Smooth muscle cell (in vitro differentiated cells): ENCODE measurements at regions not wholly inside any gene's neighbourhood (a gene's known extent, or its start where the extent isn't known, plus 50 kb on each side); places are given as distances from the start of the nearest gene placed in this dataset.

Source experiments
- DNase-seq: peaks from one replicate; lab custom pipeline; 2025; ENCODE audit not compliant: unreplicated experiment; lab: John Stamatoyannopoulos, UW
- H2AFZ ChIP-seq: fragments of 200-600 bp; sonication (generic); 2 replicates; pipeline ENCODE4 v1.6.0; 2016; ENCODE audit warnings: antibody characterized with exemption, low read depth, mild to moderate bottlenecking
- H3F3A ChIP-seq: fragments of 200-600 bp; sonication (generic); 2 replicates; pipeline ENCODE4 v1.6.0; 2017; ENCODE audit warnings: antibody characterized with exemption, low read depth
- H3K27ac ChIP-seq: fragments of 200-600 bp; sonication (generic); 2 replicates; pipeline ENCODE4 v1.5.1; 2016; ENCODE audit warnings: low read depth, mild to moderate bottlenecking
- H3K27me3 ChIP-seq: fragments of 200-600 bp; sonication (generic); 2 replicates; pipeline ENCODE4 v1.6.1; 2016; ENCODE audit warnings: low read depth, mild to moderate bottlenecking
- H3K36me3 ChIP-seq: fragments of 200-600 bp; sonication (generic); 2 replicates; pipeline ENCODE4 v1.5.1; 2016; ENCODE audit warnings: low read depth
- H3K4me1 ChIP-seq: fragments of 200-600 bp; sonication (generic); 2 replicates; pipeline ENCODE4 v1.5.1; 2016; ENCODE audit warnings: low read depth
- H3K4me2 ChIP-seq: fragments of 200-600 bp; sonication (generic); 2 replicates; pipeline ENCODE4 v1.6.0; 2016; ENCODE audit warnings: mild to moderate bottlenecking
- H3K4me3 ChIP-seq: fragments of 200-600 bp; sonication (generic); 2 replicates; pipeline ENCODE4 v1.5.1; 2016; ENCODE audit warnings: mild to moderate bottlenecking
- H3K79me2 ChIP-seq: fragments of 200-600 bp; sonication (generic); 2 replicates; pipeline ENCODE4 v1.6.0; 2016; ENCODE audit warnings: low read depth, mild to moderate bottlenecking
- H3K9ac ChIP-seq: fragments of 200-600 bp; sonication (generic); 2 replicates; pipeline ENCODE4 v1.6.0; 2016; ENCODE audit warnings: low read depth
- H3K9me3 ChIP-seq: fragments of 200-600 bp; sonication (generic); replicated peaks from 2 replicates; pipeline ENCODE4 v1.5.1; 2016; ENCODE audit warnings: low read depth
- H4K20me1 ChIP-seq: fragments of 200-600 bp; sonication (generic); 2 replicates; pipeline ENCODE4 v1.6.0; 2016; ENCODE audit warnings: low read depth
- CTCF ChIP-seq: fragments of 200-600 bp; sonication (generic); IDR thresholded peaks from 2 replicates; pipeline ENCODE4 v1.5.1; 2017; ENCODE audit warnings: borderline replicate concordance, mild to moderate bottlenecking, antibody characterized with exemption; ENCODE audit not compliant: insufficient read depth, poor library complexity, severe bottlenecking
- WGBS: methylation state at CpG from one replicate; pipeline ENCODE4 v1.1.7; 2016; ENCODE audit warnings: low lambda C conversion rate; 5-methylcytosine and 5-hydroxymethylcytosine counted together

GRCh38 chr14:89615421-89615820 lies 198.4 kb upstream of the FOXN3 start:
- H3K4me3 ChIP-seq, result no peak overlapping the region
- no peak overlapping the region for H3K9ac ChIP-seq
- H3K79me2 ChIP-seq, result peaks cover 31% of the 10 kb centered on the region
- no peaks in the 10 kb centered on the region for H3K36me3 ChIP-seq
- H2AFZ ChIP-seq, result no peak overlapping the region
- peaks cover 3% of the 10 kb centered on the region for H3K27me3 ChIP-seq
- H4K20me1 ChIP-seq, result peaks cover 7% of the 10 kb centered on the region
- no peak overlapping the region for H3K27ac ChIP-seq
- no peaks in the 10 kb centered on the region for H3K9me3 ChIP-seq
- H3K4me2 ChIP-seq, result peak overlapping the region; percentile 17
- peaks cover 43% of the 10 kb centered on the region for H3K4me1 ChIP-seq
- H3F3A ChIP-seq, result no peaks in the 10 kb centered on the region
- whole genome bisulfite sequencing, result 52% methylated on average over 3 of the region's 3 CpGs
- DNase-seq, result no peak
- TF ChIP-seq CTCF, result no peak

GRCh38 chr14:89614009-89614691 lies 197.1 kb upstream of the FOXN3 start:
- WGBS, result 88% methylated on average over 4 of the region's 4 CpGs
- Histone ChIP-seq H3K4me3 (no peak overlapping the region), H3K4me2 (no peak overlapping the region), H3K36me3 (no peaks in the 10 kb centered on the region), H3K9ac (no peak overlapping the region), H4K20me1 (peaks cover 7% of the 10 kb centered on the region), H3K79me2 (peaks cover 31% of the 10 kb centered on the region), H3K27ac (no peak overlapping the region), H3K27me3 (no peaks in the 10 kb centered on the region), H3K4me1 (peaks cover 34% of the 10 kb centered on the region), H3K9me3 (no peaks in the 10 kb centered on the region), H3F3A (no peaks in the 10 kb centered on the region), H2AFZ (no peak overlapping the region)
- no peak for TF ChIP-seq CTCF
- no peak for DNase-seq

- Histone ChIP-seq H3K4me1 (peaks cover 33% of the 10 kb centered on the region), H3F3A (no peaks in the 10 kb centered on the region), H2AFZ (no peak overlapping the region), H3K4me3 (no peak overlapping the region), H3K9me3 (no peaks in the 10 kb centered on the region), H3K9ac (no peak overlapping the region), H3K27ac (no peak overlapping the region), H3K36me3 (no peaks in the 10 kb centered on the region), H3K27me3 (no peaks in the 10 kb centered on the region), H3K4me2 (no peak overlapping the region), H3K79me2 (peaks cover 31% of the 10 kb centered on the region), H4K20me1 (peaks cover 7% of the 10 kb centered on the region)
- TF ChIP-seq CTCF, result no peak
- DNase-seq, result no peak
- WGBS, result 89% methylated on average over 5 of the region's 5 CpGs
These were observed 196.4 kb upstream of the FOXN3 start for GRCh38 chr14:89613260-89614008.
